ENCODE measurements at regions not wholly inside any gene's neighbourhood (a gene's known extent, or its start where the extent isn't known, plus 50 kb on each side); places are given as distances from the start of the nearest gene placed in this dataset.
"Not testable (repeated sequence)": the region's sequence is repeated elsewhere in the genome, so short reads cannot be mapped to it uniquely, and the experiment has no call there.

DNA sequence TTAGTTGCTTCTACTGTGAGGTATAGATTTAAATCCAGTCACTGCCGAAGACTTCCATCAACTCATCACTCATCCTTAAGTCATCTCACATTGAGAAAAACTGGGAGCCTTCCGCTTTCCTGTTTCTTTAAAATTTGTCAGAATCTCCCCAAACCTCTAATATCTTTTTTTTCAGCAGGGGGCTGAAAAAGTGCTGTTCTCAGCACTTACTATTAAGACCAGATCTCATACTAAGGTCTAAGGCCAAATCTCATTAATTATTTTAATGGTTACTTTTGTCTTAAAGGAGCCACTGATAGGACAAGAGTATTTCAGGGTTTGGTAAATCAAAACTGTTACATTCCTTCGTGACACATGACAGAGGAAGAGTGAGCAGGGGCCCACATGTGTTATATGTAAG lies 134.6 kb upstream of the PRSS3 start:
- DNase-seq (no peak), ATAC-seq (ENCODE audit: low FRiP score in 2 of 2) (no peak)
- Histone ChIP-seq H3K27me3 (no peaks in the 10 kb centered on the region), H3K4me3 (no peak overlapping the region), H3K36me3 (no peaks in the 10 kb centered on the region), H3K9me3 (no peaks in the 10 kb centered on the region), H3K4me1 (peaks cover 0 to 3% (median 0%) of the 10 kb centered on the region in 4 donors), H3K27ac (no peak overlapping the region)
- 69 to 71% methylated on average over 3 of the region's 3 CpGs for WGBS, 2 donors
- TF ChIP-seq POLR2A (IDR thresholded peaks at IDR 0.05) (no peak), POLR2AphosphoS5 (IDR thresholded peaks at IDR 0.05) (no peak), EP300 (IDR thresholded peaks at IDR 0.05) (no peak)
- TF ChIP-seq, protein P1, sequence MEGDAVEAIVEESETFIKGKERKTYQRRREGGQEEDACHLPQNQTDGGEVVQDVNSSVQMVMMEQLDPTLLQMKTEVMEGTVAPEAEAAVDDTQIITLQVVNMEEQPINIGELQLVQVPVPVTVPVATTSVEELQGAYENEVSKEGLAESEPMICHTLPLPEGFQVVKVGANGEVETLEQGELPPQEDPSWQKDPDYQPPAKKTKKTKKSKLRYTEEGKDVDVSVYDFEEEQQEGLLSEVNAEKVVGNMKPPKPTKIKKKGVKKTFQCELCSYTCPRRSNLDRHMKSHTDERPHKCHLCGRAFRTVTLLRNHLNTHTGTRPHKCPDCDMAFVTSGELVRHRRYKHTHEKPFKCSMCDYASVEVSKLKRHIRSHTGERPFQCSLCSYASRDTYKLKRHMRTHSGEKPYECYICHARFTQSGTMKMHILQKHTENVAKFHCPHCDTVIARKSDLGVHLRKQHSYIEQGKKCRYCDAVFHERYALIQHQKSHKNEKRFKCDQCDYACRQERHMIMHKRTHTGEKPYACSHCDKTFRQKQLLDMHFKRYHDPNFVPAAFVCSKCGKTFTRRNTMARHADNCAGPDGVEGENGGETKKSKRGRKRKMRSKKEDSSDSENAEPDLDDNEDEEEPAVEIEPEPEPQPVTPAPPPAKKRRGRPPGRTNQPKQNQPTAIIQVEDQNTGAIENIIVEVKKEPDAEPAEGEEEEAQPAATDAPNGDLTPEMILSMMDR (IDR thresholded peaks at IDR 0.05), result no peak

DNA sequence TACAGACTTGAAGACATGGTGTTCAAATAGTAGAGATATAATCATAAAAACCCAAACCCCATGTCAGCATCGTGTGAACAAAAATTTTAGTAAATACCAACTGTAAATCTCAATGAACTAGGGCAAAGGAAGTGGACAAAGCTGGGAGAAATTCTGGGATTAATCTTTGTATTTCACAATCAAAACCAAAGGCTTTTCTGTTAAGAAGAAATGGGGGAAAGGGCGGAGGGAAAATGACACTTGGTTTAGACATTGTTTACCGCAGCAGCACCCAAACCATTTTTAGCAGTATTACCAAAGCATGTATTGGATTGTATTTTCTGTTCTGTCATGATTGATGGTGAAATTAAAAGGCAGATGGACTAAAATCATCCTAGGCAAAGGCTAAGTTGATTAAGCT lies 134.2 kb upstream of the PRSS3 start:
- Histone ChIP-seq H3K4me3 (no peak overlapping the region), H3K27ac (no peak overlapping the region), H3K9me3 (no peaks in the 10 kb centered on the region), H3K36me3 (no peaks in the 10 kb centered on the region), H3K27me3 (no peaks in the 10 kb centered on the region), H3K4me1 (peaks cover 0 to 3% (median 0%) of the 10 kb centered on the region in 4 donors)
- DNase-seq (no peak), ATAC-seq (ENCODE audit: low FRiP score in 2 of 2) (no peak)
- WGBS, 2 donors, result 68 to 77% methylated on average over 3 of the region's 3 CpGs
- TF ChIP-seq, protein P1 (IDR thresholded peaks at IDR 0.05), result no peak
- no peak for TF ChIP-seq EP300 (IDR thresholded peaks at IDR 0.05)
- TF ChIP-seq POLR2AphosphoS5 (IDR thresholded peaks at IDR 0.05), result no peak
- no peak for TF ChIP-seq POLR2A (IDR thresholded peaks at IDR 0.05)

DNA sequence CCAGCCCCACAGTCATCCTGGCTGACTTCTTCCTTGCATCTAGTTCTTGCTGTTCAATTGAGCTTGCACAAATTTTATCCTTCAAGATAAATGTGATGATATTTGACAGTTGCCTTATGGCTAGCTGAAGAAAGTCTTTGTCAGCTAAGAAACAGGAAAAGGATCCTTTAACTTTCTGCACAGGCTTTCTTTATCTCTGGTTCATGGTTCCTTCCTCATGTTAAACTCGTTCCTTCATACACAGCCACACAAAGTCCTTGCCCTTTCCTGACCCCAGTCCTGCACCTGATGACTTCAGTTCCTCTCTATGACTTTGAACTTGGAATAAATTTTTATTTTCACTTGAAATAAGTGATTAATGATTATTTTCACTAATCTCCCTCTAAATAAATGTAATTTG lies 132.5 kb upstream of the PRSS3 start:
- DNase-seq, result no peak
- Histone ChIP-seq H3K9me3 (no peaks in the 10 kb centered on the region), H3K4me1 (peaks cover 0 to 3% (median 0%) of the 10 kb centered on the region in 4 donors), H3K27ac (no peak overlapping the region), H3K27me3 (no peaks in the 10 kb centered on the region), H3K4me3 (no peak overlapping the region), H3K36me3 (no peaks in the 10 kb centered on the region)
- ATAC-seq (ENCODE audit: low FRiP score in 2 of 2), result no peak
- TF ChIP-seq POLR2A (IDR thresholded peaks at IDR 0.05), result no peak
- TF ChIP-seq, protein P1 (IDR thresholded peaks at IDR 0.05), result no peak
- no peak for TF ChIP-seq POLR2AphosphoS5 (IDR thresholded peaks at IDR 0.05)
- TF ChIP-seq EP300 (IDR thresholded peaks at IDR 0.05), result no peak
- WGBS, 2 donors, result 20 to 37% methylated on average over 1 of the region's 1 CpG

DNA sequence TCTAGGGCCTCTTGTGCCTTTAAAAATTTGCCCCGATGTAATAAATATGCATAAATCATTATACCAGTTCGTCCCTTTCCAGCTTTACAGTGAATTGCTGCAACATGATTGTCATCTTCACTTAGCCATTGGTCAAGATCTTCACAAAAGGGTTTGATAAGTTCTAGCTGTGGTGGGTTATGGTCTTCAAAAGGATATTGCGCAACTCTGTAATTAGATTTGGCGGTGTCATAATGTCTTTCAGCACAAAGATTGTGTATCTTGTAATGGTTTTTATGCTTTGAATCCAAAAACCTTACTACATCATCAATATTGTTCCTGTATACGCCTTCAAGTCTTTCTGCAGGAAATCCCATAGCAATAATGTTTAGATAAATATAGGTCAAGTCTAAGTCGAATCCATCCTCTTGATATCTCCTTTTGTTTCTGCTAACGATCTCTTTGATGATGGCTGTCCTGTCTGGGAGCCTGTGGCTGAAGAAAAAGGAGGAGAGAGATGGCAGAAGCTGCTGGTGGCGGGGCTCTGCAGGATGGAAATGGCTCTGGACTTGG lies 119.1 kb upstream of the PRSS3 start:
- peak overlapping the region in 3 of 4 donors; percentile 8 to 79 (median 33) for H3K27ac ChIP-seq
- peak overlapping the region in 3 of 4 donors; percentile 42 to 62 (median 53) for H3K4me3 ChIP-seq
- not testable (repeated sequence) for H3K36me3 ChIP-seq; DNase-seq; ATAC-seq (ENCODE audit: low FRiP score in 2 of 2); H3K27me3 ChIP-seq; H3K9me3 ChIP-seq
- WGBS, 2 donors, result 41 to 43% methylated on average over 7 to 8 of the region's 8 CpGs
- peaks cover 4 to 11% (median 7%) of the 10 kb centered on the region in 4 donors for H3K4me1 ChIP-seq

DNA sequence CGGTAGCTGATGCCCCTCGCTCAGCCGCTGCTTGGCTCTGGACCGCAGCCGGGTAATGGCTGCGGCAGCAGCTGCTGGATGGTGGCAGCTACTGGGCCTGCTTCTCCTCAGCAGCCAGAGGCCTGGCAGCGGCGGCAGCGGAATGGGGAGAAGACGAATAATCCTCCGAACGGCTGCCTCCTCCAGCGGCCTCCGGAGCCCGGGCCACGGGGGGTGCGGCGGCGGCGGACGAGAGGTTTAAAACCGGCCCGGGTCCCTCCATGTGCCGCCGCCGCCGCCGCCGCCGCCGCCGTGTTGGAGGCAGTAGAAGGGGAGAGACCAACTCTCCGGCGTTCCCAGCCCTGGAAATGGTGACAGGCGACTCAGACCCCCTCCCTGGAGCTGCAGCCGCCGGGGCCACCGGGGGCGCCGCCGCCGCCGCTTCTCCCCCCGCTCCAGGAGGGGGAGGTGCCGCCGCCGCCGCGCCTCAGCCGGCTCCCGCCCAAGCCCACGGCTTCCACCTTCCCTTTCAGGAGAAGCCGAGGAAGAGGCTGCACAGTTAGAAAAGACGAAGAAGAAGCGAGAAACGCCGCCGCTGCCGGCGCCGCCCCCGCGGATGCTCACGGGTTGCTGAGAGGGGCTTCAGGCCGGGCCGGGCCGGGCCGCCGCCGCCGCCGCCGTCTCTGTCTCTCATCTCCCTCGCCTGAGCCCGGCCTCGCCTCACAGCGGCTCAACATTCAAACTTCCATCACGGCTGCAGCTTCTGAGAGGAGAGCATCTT lies 118.4 kb upstream of the PRSS3 start:
- 1 to 2% methylated on average over 11 to 64 of the region's 78 CpGs for WGBS, 2 donors
- ATAC-seq (ENCODE audit: low FRiP score in 2 of 2) (peak in 1 of 2 donors; percentile 77), DNase-seq (peak in 1 of 2 donors; percentile 89)
- peaks cover 0 to 8% (median 3%) of the 10 kb centered on the region in 4 donors for H3K27me3 ChIP-seq
- peak overlapping the region; percentile 8 to 79 (median 32) for H3K27ac ChIP-seq
- H3K4me1 ChIP-seq, result peaks cover 4 to 11% (median 7%) of the 10 kb centered on the region in 4 donors
- peak overlapping the region; percentile 36 to 62 (median 48) for H3K4me3 ChIP-seq
- H3K9me3 ChIP-seq, result no peaks in the 10 kb centered on the region
- H3K36me3 ChIP-seq, result no peaks in the 10 kb centered on the region
- TF ChIP-seq EP300 (IDR thresholded peaks at IDR 0.05) (no peak), POLR2AphosphoS5 (IDR thresholded peaks at IDR 0.05) (no peak), POLR2A (IDR thresholded peaks at IDR 0.05) (no peak)
- TF ChIP-seq, protein P1 (IDR thresholded peaks at IDR 0.05), result no peak

Measured in upper lobe of left lung (tissue), 6 donors.